ENCODE measurements at regions not wholly inside any gene's neighbourhood (a gene's known extent, or its start where the extent isn't known, plus 50 kb on each side); places are given as distances from the start of the nearest gene placed in this dataset.

- no peaks in the 10 kb centered on the region for H3K27me3 Mint-ChIP-seq (ENCODE audit: low read depth)
- ATAC-seq (replicated peaks in 1 of 2), result no peak
Measured at GRCh38 chr10:78925800-78926319, 142.9 kb upstream of the ZMIZ1 start.

GRCh38 chr10:78927257-78927995 is 141.3 kb upstream of the ZMIZ1 start:
- ATAC-seq (replicated peaks in 1 of 2) (no peak), DNase-seq (no peak)
- Mint-ChIP-seq H3K4me3 (no peak overlapping the region), H3K4me1 (ENCODE audit: low read depth) (no peaks in the 10 kb centered on the region), H3K27me3 (ENCODE audit: low read depth) (no peaks in the 10 kb centered on the region), H3K9me3 (no peaks in the 10 kb centered on the region), H3K27ac (no peak overlapping the region), H3K36me3 (ENCODE audit: insufficient read depth in 2 of 2) (no peaks in the 10 kb centered on the region)

More at GRCh38 chr10:78925800-78926319, 142.9 kb upstream of the ZMIZ1 start:
- DNase-seq, result no peak
- H3K9me3 Mint-ChIP-seq, result no peaks in the 10 kb centered on the region
- no peaks in the 10 kb centered on the region for H3K36me3 Mint-ChIP-seq (ENCODE audit: insufficient read depth in 2 of 2)
- H3K4me3 Mint-ChIP-seq, result no peak overlapping the region
- no peak overlapping the region for H3K27ac Mint-ChIP-seq
- H3K4me1 Mint-ChIP-seq (ENCODE audit: low read depth), result no peaks in the 10 kb centered on the region

GRCh38 chr10:78928330-78928729 is 140.4 kb upstream of the ZMIZ1 start:
- no peak for DNase-seq
- no peak overlapping the region for H3K4me3 Mint-ChIP-seq
- H3K9me3 Mint-ChIP-seq, result no peaks in the 10 kb centered on the region
- ATAC-seq (replicated peaks in 1 of 2), result no peak
- H3K4me1 Mint-ChIP-seq (ENCODE audit: low read depth), result no peaks in the 10 kb centered on the region
- H3K27ac Mint-ChIP-seq, result no peak overlapping the region
- no peaks in the 10 kb centered on the region for H3K36me3 Mint-ChIP-seq (ENCODE audit: insufficient read depth in 2 of 2)
- H3K27me3 Mint-ChIP-seq (ENCODE audit: low read depth), result no peaks in the 10 kb centered on the region

- Mint-ChIP-seq H3K4me1 (ENCODE audit: low read depth) (no peaks in the 10 kb centered on the region), H3K27ac (no peak overlapping the region), H3K27me3 (ENCODE audit: low read depth) (no peaks in the 10 kb centered on the region), H3K9me3 (no peaks in the 10 kb centered on the region), H3K36me3 (ENCODE audit: insufficient read depth in 2 of 2) (no peaks in the 10 kb centered on the region), H3K4me3 (no peak overlapping the region)
- ATAC-seq (replicated peaks in 1 of 2), result no peak
- no peak for DNase-seq
Measured at GRCh38 chr10:78929541-78929940, 139.2 kb upstream of the ZMIZ1 start.

- Mint-ChIP-seq H3K27me3 (ENCODE audit: low read depth) (no peaks in the 10 kb centered on the region), H3K36me3 (ENCODE audit: insufficient read depth in 2 of 2) (no peaks in the 10 kb centered on the region), H3K9me3 (no peaks in the 10 kb centered on the region), H3K4me3 (no peak overlapping the region), H3K4me1 (ENCODE audit: low read depth) (no peaks in the 10 kb centered on the region), H3K27ac (no peak overlapping the region)
- ATAC-seq (replicated peaks in 1 of 2), result no peak
- no peak for DNase-seq
Measured at GRCh38 chr10:78931321-78932053, 137.3 kb upstream of the ZMIZ1 start.

GRCh38 chr10:78932054-78932386 is 136.7 kb upstream of the ZMIZ1 start:
- Mint-ChIP-seq H3K36me3 (ENCODE audit: insufficient read depth in 2 of 2) (no peaks in the 10 kb centered on the region), H3K27me3 (ENCODE audit: low read depth) (no peaks in the 10 kb centered on the region), H3K27ac (no peak overlapping the region), H3K9me3 (no peaks in the 10 kb centered on the region), H3K4me1 (ENCODE audit: low read depth) (no peaks in the 10 kb centered on the region), H3K4me3 (no peak overlapping the region)
- no peak for DNase-seq
- no peak for ATAC-seq (replicated peaks in 1 of 2)

GRCh38 chr10:78932861-78933260 is 135.9 kb upstream of the ZMIZ1 start:
- Mint-ChIP-seq H3K36me3 (ENCODE audit: insufficient read depth in 2 of 2) (no peaks in the 10 kb centered on the region), H3K4me1 (ENCODE audit: low read depth) (no peaks in the 10 kb centered on the region), H3K27me3 (ENCODE audit: low read depth) (no peaks in the 10 kb centered on the region), H3K27ac (no peak overlapping the region), H3K9me3 (no peaks in the 10 kb centered on the region), H3K4me3 (no peak overlapping the region)
- no peak for ATAC-seq (replicated peaks in 1 of 2)
- DNase-seq, result no peak

- no peak overlapping the region for H3K4me3 Mint-ChIP-seq
- H3K4me1 Mint-ChIP-seq (ENCODE audit: low read depth), result no peaks in the 10 kb centered on the region
- no peak overlapping the region for H3K27ac Mint-ChIP-seq
- H3K36me3 Mint-ChIP-seq (ENCODE audit: insufficient read depth in 2 of 2), result no peaks in the 10 kb centered on the region
- DNase-seq (no peak), ATAC-seq (replicated peaks in 1 of 2) (no peak)
- H3K9me3 Mint-ChIP-seq, result no peaks in the 10 kb centered on the region
- no peaks in the 10 kb centered on the region for H3K27me3 Mint-ChIP-seq (ENCODE audit: low read depth)
Measured at GRCh38 chr10:78933828-78934531, 134.8 kb upstream of the ZMIZ1 start.

- ATAC-seq (replicated peaks in 1 of 2) (no peak), DNase-seq (no peak)
- no peaks in the 10 kb centered on the region for H3K9me3 Mint-ChIP-seq
- no peaks in the 10 kb centered on the region for H3K4me1 Mint-ChIP-seq (ENCODE audit: low read depth)
- no peak overlapping the region for H3K27ac Mint-ChIP-seq
- no peaks in the 10 kb centered on the region for H3K36me3 Mint-ChIP-seq (ENCODE audit: insufficient read depth in 2 of 2)
- H3K27me3 Mint-ChIP-seq (ENCODE audit: low read depth), result no peaks in the 10 kb centered on the region
- no peak overlapping the region for H3K4me3 Mint-ChIP-seq
Measured at GRCh38 chr10:78934532-78934898, 134.3 kb upstream of the ZMIZ1 start.

- Mint-ChIP-seq H3K27ac (no peak overlapping the region), H3K4me3 (no peak overlapping the region), H3K4me1 (ENCODE audit: low read depth) (no peaks in the 10 kb centered on the region), H3K27me3 (ENCODE audit: low read depth) (no peaks in the 10 kb centered on the region), H3K9me3 (no peaks in the 10 kb centered on the region), H3K36me3 (ENCODE audit: insufficient read depth in 2 of 2) (no peaks in the 10 kb centered on the region)
- no peak for DNase-seq
- ATAC-seq (replicated peaks in 1 of 2), result no peak
Measured at GRCh38 chr10:78934994-78935602, 133.7 kb upstream of the ZMIZ1 start.

GRCh38 chr10:78935697-78936407 is 132.9 kb upstream of the ZMIZ1 start:
- Mint-ChIP-seq H3K9me3 (no peaks in the 10 kb centered on the region), H3K27ac (no peak overlapping the region), H3K4me1 (ENCODE audit: low read depth) (no peaks in the 10 kb centered on the region), H3K36me3 (ENCODE audit: insufficient read depth in 2 of 2) (no peaks in the 10 kb centered on the region), H3K4me3 (no peak overlapping the region), H3K27me3 (ENCODE audit: low read depth) (no peaks in the 10 kb centered on the region)
- DNase-seq (no peak), ATAC-seq (replicated peaks in 1 of 2) (no peak)

GRCh38 chr10:78936412-78937342 is 132.1 kb upstream of the ZMIZ1 start:
- ATAC-seq (replicated peaks in 1 of 2) (no peak), DNase-seq (no peak)
- no peaks in the 10 kb centered on the region for H3K4me1 Mint-ChIP-seq (ENCODE audit: low read depth)
- no peak overlapping the region for H3K27ac Mint-ChIP-seq
- no peaks in the 10 kb centered on the region for H3K36me3 Mint-ChIP-seq (ENCODE audit: insufficient read depth in 2 of 2)
- H3K4me3 Mint-ChIP-seq, result no peak overlapping the region
- H3K27me3 Mint-ChIP-seq (ENCODE audit: low read depth), result no peaks in the 10 kb centered on the region
- no peaks in the 10 kb centered on the region for H3K9me3 Mint-ChIP-seq

All from activated T-cell treated with anti-CD3 and anti-CD28 coated beads, Interleukin-2, amount 50 U/mL, for 72 hours (primary cell).